Nephron progenitor cell (in vitro differentiated cells): ENCODE measurements at regions not wholly inside any gene's neighbourhood (a gene's known extent, or its start where the extent isn't known, plus 50 kb on each side); places are given as distances from the start of the nearest gene placed in this dataset.

Source experiments
- DNase-seq: peaks from one replicate; pipeline ENCODE4 v3.0.0; 2021
- H3K27ac Mint-ChIP-seq: 2 replicates; pipeline ENCODE4 v1.8.0; 2021; ENCODE audit warnings: mild to moderate bottlenecking, moderate library complexity, mixed read lengths
- H3K27me3 Mint-ChIP-seq: 2 replicates; pipeline ENCODE4 v1.8.0; 2021; ENCODE audit warnings: mild to moderate bottlenecking, low read depth, mixed read lengths; ENCODE audit not compliant: poor library complexity
- H3K36me3 Mint-ChIP-seq: 2 replicates; pipeline ENCODE4 v1.8.0; 2021; ENCODE audit warnings: low read depth, mixed read lengths
- H3K4me1 Mint-ChIP-seq: 2 replicates; pipeline ENCODE4 v1.8.0; 2021; ENCODE audit warnings: mixed read lengths
- H3K4me3 Mint-ChIP-seq: 2 replicates; pipeline ENCODE4 v1.8.0; 2021; ENCODE audit warnings: mild to moderate bottlenecking, moderate library complexity, mixed read lengths
- H3K9me3 Mint-ChIP-seq: 2 replicates; pipeline ENCODE4 v1.8.0; 2021; ENCODE audit warnings: mild to moderate bottlenecking, moderate library complexity, mixed read lengths
- TF ChIP-seq, protein P1 (sequence below): fragments of 200-600 bp; sonication (generic); IDR thresholded peaks from 2 replicates; pipeline ENCODE4 v1.5.0; 2021; ENCODE audit warnings: antibody characterized with exemption

DNA sequence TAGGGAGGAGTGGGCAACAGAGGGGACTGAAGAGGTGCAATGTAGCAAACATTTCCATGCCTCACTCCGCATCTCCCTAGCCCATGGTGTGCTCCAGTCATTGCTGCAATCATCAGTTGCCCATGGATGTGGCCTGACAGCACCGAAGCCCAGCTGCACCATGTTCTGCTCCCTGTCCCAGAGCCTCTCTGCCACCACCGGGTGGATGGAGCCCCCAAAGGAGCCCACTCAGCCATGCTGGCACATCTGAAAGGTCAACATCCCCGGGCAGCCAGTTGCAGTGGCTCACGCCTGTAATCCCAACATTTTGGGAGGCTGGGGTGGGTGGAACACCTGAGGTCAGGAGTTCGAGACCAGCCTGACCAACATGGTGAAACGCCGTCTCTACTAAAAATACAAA lies 336.4 kb upstream of the ZMIZ1 start:
- Mint-ChIP-seq H3K27ac (no peak overlapping the region), H3K36me3 (no peaks in the 10 kb centered on the region), H3K4me1 (peaks cover 10% of the 10 kb centered on the region), H3K4me3 (no peak overlapping the region), H3K27me3 (peaks cover 9% of the 10 kb centered on the region), H3K9me3 (no peaks in the 10 kb centered on the region)
- TF ChIP-seq, protein P1, sequence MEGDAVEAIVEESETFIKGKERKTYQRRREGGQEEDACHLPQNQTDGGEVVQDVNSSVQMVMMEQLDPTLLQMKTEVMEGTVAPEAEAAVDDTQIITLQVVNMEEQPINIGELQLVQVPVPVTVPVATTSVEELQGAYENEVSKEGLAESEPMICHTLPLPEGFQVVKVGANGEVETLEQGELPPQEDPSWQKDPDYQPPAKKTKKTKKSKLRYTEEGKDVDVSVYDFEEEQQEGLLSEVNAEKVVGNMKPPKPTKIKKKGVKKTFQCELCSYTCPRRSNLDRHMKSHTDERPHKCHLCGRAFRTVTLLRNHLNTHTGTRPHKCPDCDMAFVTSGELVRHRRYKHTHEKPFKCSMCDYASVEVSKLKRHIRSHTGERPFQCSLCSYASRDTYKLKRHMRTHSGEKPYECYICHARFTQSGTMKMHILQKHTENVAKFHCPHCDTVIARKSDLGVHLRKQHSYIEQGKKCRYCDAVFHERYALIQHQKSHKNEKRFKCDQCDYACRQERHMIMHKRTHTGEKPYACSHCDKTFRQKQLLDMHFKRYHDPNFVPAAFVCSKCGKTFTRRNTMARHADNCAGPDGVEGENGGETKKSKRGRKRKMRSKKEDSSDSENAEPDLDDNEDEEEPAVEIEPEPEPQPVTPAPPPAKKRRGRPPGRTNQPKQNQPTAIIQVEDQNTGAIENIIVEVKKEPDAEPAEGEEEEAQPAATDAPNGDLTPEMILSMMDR, result no peak
- DNase-seq, result no peak

DNA sequence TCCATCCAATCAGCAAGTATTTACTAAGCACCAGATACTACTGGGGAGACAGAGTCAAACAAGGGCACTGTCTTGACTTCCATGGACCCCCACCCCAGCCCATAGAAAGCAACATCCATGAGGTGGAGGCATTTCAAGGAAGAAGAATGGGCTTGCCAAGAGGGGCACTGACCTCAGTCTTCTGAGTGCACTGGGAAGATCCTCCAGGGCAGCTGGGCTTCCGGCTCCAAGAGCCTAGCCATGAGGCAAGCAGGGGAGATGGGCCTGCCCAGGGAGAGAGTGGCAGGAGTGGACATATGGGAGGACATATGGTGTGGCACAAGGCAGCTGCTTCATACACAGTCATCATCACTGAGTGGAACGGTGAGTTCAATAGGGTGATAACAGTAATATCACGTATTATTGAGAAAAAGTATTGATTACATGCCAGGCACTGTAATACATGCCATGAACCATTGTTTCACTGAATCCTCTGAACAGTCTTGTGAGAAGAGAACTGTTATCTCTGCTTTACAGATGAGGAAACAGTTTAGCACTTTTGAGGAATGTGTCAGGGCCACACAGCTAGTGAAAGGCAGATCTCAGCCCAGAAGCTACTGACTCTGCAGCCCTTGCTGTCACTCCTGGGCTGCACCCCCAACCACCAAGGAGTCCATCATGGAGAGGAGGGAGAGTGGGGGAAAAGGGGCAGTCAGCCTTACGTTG lies 331.7 kb upstream of the ZMIZ1 start:
- peaks cover 17% of the 10 kb centered on the region for H3K27me3 Mint-ChIP-seq
- H3K4me1 Mint-ChIP-seq, result peaks cover 25% of the 10 kb centered on the region
- H3K36me3 Mint-ChIP-seq, result no peaks in the 10 kb centered on the region
- TF ChIP-seq, protein P1, result no peak
- no peak overlapping the region for H3K27ac Mint-ChIP-seq
- H3K9me3 Mint-ChIP-seq, result no peaks in the 10 kb centered on the region
- H3K4me3 Mint-ChIP-seq, result no peak overlapping the region
- no peak for DNase-seq

GRCh38 chr10:78737883-78738856 lies 330.6 kb upstream of the ZMIZ1 start:
- Mint-ChIP-seq H3K27me3 (peaks cover 17% of the 10 kb centered on the region), H3K9me3 (no peaks in the 10 kb centered on the region), H3K36me3 (no peaks in the 10 kb centered on the region), H3K4me3 (no peak overlapping the region), H3K27ac (no peak overlapping the region), H3K4me1 (peaks cover 36% of the 10 kb centered on the region)
- DNase-seq, result no peak
- TF ChIP-seq, protein P1, result no peak

DNA sequence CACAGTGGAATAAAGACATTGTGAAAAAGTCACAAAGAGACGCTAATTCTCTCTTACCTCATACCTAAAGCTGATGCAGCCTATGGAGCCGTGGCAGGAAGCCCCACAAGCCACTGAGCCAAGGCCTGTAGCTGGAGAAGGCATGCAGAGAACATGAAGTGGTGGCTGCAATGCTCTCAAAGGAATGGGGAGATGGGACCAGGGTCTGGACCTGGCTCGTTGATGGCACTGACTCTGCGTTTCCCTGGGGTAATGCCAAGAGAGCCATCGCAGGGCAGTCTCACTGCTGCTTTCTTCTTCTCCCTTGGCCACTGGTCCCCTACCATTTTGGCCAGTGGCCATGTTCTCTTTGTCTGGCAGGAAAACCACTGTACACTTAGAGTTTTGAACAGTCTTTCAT lies 329.9 kb upstream of the ZMIZ1 start:
- H3K9me3 Mint-ChIP-seq, result no peaks in the 10 kb centered on the region
- peaks cover 17% of the 10 kb centered on the region for H3K27me3 Mint-ChIP-seq
- peaks cover 43% of the 10 kb centered on the region for H3K4me1 Mint-ChIP-seq
- no peak for DNase-seq
- no peak overlapping the region for H3K4me3 Mint-ChIP-seq
- H3K27ac Mint-ChIP-seq, result no peak overlapping the region
- H3K36me3 Mint-ChIP-seq, result no peaks in the 10 kb centered on the region
- TF ChIP-seq, protein P1, result no peak

GRCh38 chr10:78739444-78740053 lies 329.2 kb upstream of the ZMIZ1 start:
- H3K27me3 Mint-ChIP-seq, result peaks cover 17% of the 10 kb centered on the region
- TF ChIP-seq, protein P1, result no peak
- H3K4me1 Mint-ChIP-seq, result peaks cover 50% of the 10 kb centered on the region
- DNase-seq, result no peak
- no peaks in the 10 kb centered on the region for H3K9me3 Mint-ChIP-seq
- no peak overlapping the region for H3K27ac Mint-ChIP-seq
- H3K36me3 Mint-ChIP-seq, result no peaks in the 10 kb centered on the region
- H3K4me3 Mint-ChIP-seq, result no peak overlapping the region
